ENCODE measurements at regions not wholly inside any gene's neighbourhood (a gene's known extent, or its start where the extent isn't known, plus 50 kb on each side); places are given as distances from the start of the nearest gene placed in this dataset.

DNA sequence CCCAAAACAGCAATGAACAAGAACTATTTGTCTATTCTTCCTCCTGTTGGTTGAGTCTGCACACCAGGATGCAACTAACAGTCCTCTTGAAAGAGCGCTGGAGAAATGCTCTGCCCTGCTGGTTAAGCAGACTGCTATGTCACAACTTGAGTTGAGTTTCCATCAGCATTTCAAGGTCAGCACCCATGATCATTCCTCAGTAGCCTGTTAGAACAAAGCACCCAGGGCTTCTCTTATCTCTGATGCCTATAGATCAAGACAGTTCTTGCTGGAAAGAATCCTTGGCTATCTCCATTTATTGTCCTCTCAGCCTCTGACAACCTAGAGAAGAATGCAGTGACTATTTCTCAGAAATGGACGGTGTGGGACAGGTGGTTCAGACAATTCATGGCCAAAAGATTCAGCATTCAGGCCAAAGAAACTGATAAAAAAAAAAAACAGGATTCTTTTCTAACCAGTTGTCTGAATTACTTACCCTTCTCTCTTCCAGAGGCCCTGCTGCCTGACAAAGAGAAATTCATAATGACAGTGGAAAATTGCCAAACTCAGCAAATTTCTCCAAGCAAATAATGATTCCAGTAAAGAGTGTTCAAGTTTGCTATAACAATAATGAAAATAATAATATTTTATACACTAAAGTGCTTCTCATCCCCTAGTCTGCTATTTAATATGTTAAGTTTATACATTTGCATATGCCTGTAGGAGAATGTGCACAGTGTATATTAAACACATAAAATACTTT lies 306.7 kb downstream of the EMP1 start:
- TF ChIP-seq SIN3A (IDR thresholded peaks at IDR 0.05; ENCODE audit: borderline replicate concordance, insufficient read depth, low read length) (no peak), POLR2AphosphoS5 (IDR thresholded peaks at IDR 0.05; ENCODE audit: low read depth, low read length) (no peak), FOXP2 (optimal IDR thresholded peaks at IDR 0.05; ENCODE audit: borderline replicate concordance, extremely low read depth, extremely low read length, insufficient read depth) (no peak)
- TF ChIP-seq, protein P1, sequence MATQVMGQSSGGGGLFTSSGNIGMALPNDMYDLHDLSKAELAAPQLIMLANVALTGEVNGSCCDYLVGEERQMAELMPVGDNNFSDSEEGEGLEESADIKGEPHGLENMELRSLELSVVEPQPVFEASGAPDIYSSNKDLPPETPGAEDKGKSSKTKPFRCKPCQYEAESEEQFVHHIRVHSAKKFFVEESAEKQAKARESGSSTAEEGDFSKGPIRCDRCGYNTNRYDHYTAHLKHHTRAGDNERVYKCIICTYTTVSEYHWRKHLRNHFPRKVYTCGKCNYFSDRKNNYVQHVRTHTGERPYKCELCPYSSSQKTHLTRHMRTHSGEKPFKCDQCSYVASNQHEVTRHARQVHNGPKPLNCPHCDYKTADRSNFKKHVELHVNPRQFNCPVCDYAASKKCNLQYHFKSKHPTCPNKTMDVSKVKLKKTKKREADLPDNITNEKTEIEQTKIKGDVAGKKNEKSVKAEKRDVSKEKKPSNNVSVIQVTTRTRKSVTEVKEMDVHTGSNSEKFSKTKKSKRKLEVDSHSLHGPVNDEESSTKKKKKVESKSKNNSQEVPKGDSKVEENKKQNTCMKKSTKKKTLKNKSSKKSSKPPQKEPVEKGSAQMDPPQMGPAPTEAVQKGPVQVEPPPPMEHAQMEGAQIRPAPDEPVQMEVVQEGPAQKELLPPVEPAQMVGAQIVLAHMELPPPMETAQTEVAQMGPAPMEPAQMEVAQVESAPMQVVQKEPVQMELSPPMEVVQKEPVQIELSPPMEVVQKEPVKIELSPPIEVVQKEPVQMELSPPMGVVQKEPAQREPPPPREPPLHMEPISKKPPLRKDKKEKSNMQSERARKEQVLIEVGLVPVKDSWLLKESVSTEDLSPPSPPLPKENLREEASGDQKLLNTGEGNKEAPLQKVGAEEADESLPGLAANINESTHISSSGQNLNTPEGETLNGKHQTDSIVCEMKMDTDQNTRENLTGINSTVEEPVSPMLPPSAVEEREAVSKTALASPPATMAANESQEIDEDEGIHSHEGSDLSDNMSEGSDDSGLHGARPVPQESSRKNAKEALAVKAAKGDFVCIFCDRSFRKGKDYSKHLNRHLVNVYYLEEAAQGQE (IDR thresholded peaks at IDR 0.05; ENCODE audit: insufficient read depth in 1 of 2, low read depth in 2 of 2, low read length in 2 of 2) = no peak

Data from PFSK-1 (cell line).